NCI-H526 (cell line): ENCODE measurements at regions not wholly inside any gene's neighbourhood (a gene's known extent, or its start where the extent isn't known, plus 50 kb on each side); places are given as distances from the start of the nearest gene placed in this dataset.
"Not testable (repeated sequence)": the region's sequence is repeated elsewhere in the genome, so short reads cannot be mapped to it uniquely, and the experiment has no call there.

Experiments
- DNase-seq, 2 experiments: peaks; one replicate each; lab custom pipeline; 2025; lab: John Stamatoyannopoulos, UW

- no peak for DNase-seq
These were observed 359.2 kb upstream of the SGCG start for GRCh38 chr13:22821589-22821988.

GRCh38 chr13:22825186-22825585 lies 355.6 kb upstream of the SGCG start:
- no peak for DNase-seq

- DNase-seq: peak in 1 of 2 experiments; percentile 28
These were observed 352.7 kb upstream of the SGCG start for GRCh38 chr13:22828081-22828480.

- no peak for DNase-seq
These were observed 344.3 kb upstream of the SGCG start for GRCh38 chr13:22836475-22836874.

- no peak for DNase-seq
These were observed 342.7 kb upstream of the SGCG start for GRCh38 chr13:22837980-22838647.

- DNase-seq: no peak
These were observed 340.9 kb upstream of the SGCG start for GRCh38 chr13:22839603-22840530.

GRCh38 chr13:22846551-22846950 lies 334.2 kb upstream of the SGCG start:
- no peak for DNase-seq

- no peak for DNase-seq
These were observed 332.2 kb upstream of the SGCG start for GRCh38 chr13:22848539-22849052.

GRCh38 chr13:22855926-22856325 lies 324.9 kb upstream of the SGCG start:
- DNase-seq: no peak

GRCh38 chr13:22858980-22859379 lies 321.8 kb upstream of the SGCG start:
- not testable (repeated sequence) for DNase-seq

- DNase-seq: not testable (repeated sequence)
These were observed 321.4 kb upstream of the SGCG start for GRCh38 chr13:22859411-22859810.

- DNase-seq: peak; percentile 43 to 53
These were observed 318.8 kb upstream of the SGCG start for GRCh38 chr13:22861958-22862466.

- no peak for DNase-seq
These were observed 318.3 kb upstream of the SGCG start for GRCh38 chr13:22862478-22862877.

GRCh38 chr13:22866221-22866620 lies 314.6 kb upstream of the SGCG start:
- no peak for DNase-seq

- DNase-seq: no peak
These were observed 309.5 kb upstream of the SGCG start for GRCh38 chr13:22871231-22871630.

- no peak for DNase-seq
These were observed 305.9 kb upstream of the SGCG start for GRCh38 chr13:22874839-22875238.

- DNase-seq: no peak
These were observed 303.4 kb upstream of the SGCG start for GRCh38 chr13:22877421-22877820.

- DNase-seq: peak; percentile 86 to 92
These were observed 299.7 kb upstream of the SGCG start for GRCh38 chr13:22880741-22881720.

GRCh38 chr13:22881721-22882608 lies 298.8 kb upstream of the SGCG start:
- peak in 1 of 2 experiments; percentile 45 for DNase-seq

- DNase-seq: peak; percentile 28 to 59
These were observed 297.4 kb upstream of the SGCG start for GRCh38 chr13:22883262-22883840.
